PC-3 (cell line): ENCODE measurements at regions not wholly inside any gene's neighbourhood (a gene's known extent, or its start where the extent isn't known, plus 50 kb on each side); places are given as distances from the start of the nearest gene placed in this dataset.

Experiments
- ATAC-seq: fragments of 200-7000 bp; cut with Tn5 transposase; 2 replicates; pipeline ENCODE4 v1.9.1; 2020; ENCODE audit warnings: mild to moderate bottlenecking, moderate library complexity
- BruUV-seq: library from RNA; stranded (reverse); fragments of 400-500 nt; replicated peaks from 2 replicates; lab custom pipeline; 2021; lab: Mats Ljungman, UMichigan
- CTCF ChIA-PET: fragments of 300-600 bp; sonication (Branson Sonifier 250); formaldehyde crosslinking; loops from one replicate; lab custom pipeline; 2022; ENCODE audit warnings: antibody characterized with exemption; lab: Charles Lee
- POLR2A ChIA-PET: fragments of 300-600 bp; sonication (Branson Sonifier 250); formaldehyde crosslinking; loops from one replicate; lab custom pipeline; 2022; ENCODE audit warnings: antibody characterized with exemption; ENCODE audit not compliant: unreplicated experiment; lab: Charles Lee
- DNase-seq: peaks from one replicate; pipeline ENCODE4 v3.0.0-alpha.2; 2015
- H2AFZ ChIP-seq: fragments of 300-600 bp; sonication (generic); 2 replicates; pipeline ENCODE4 v1.6.0; 2016; ENCODE audit warnings: antibody characterized with exemption, low read length
- H3F3A ChIP-seq: fragments of 300-600 bp; sonication (generic); one replicate; pipeline ENCODE4 v1.6.0; 2017; ENCODE audit warnings: antibody characterized with exemption, low read length, control low read depth, mild to moderate bottlenecking; ENCODE audit not compliant: unreplicated experiment
- H3K27ac ChIP-seq: fragments of 300-600 bp; sonication (generic); 2 replicates; pipeline ENCODE4 v1.5.1; 2016; ENCODE audit warnings: mild to moderate bottlenecking, low read length
- H3K27me3 ChIP-seq: fragments of 300-600 bp; sonication (generic); 2 replicates; pipeline ENCODE4 v1.6.1; 2016; ENCODE audit warnings: low read length, mixed read lengths
- H3K36me3 ChIP-seq: fragments of 300-600 bp; sonication (generic); 2 replicates; pipeline ENCODE4 v1.6.1; 2016; ENCODE audit warnings: low read depth, mixed run types, low read length, mixed read lengths
- H3K4me1 ChIP-seq: fragments of 300-600 bp; sonication (generic); 2 replicates; pipeline ENCODE4 v1.5.1; 2016; ENCODE audit warnings: low read length; ENCODE audit not compliant: insufficient read depth
- H3K4me2 ChIP-seq: fragments of 300-600 bp; sonication (generic); 2 replicates; pipeline ENCODE4 v1.6.0; 2016; ENCODE audit warnings: low read length
- H3K4me3 ChIP-seq: fragments of 300-600 bp; sonication (generic); 2 replicates; pipeline ENCODE4 v1.5.1; 2016; ENCODE audit warnings: mild to moderate bottlenecking, low read length, mixed read lengths
- H3K79me2 ChIP-seq: fragments of 300-600 bp; sonication (generic); 2 replicates; pipeline ENCODE4 v1.6.1; 2017; ENCODE audit warnings: low read length, mixed read lengths
- H3K9ac ChIP-seq: fragments of 300-600 bp; sonication (generic); 2 replicates; pipeline ENCODE4 v1.6.0; 2016; ENCODE audit warnings: mild to moderate bottlenecking, low read length
- H3K9me2 ChIP-seq: fragments of 300-600 bp; sonication (generic); replicated peaks from 2 replicates; pipeline ENCODE4 v1.6.1; 2016; ENCODE audit warnings: mixed run types, low read length, mixed read lengths
- H3K9me3 ChIP-seq: fragments of 300-600 bp; sonication (generic); 2 replicates; pipeline ENCODE4 v1.6.1; 2016; ENCODE audit warnings: low read length, mixed read lengths
- H4K20me1 ChIP-seq: fragments of 300-600 bp; sonication (generic); 2 replicates; pipeline ENCODE4 v1.6.1; 2016; ENCODE audit warnings: low read length, mixed read lengths
- EZH2 ChIP-seq: fragments of 300-600 bp; sonication (generic); IDR thresholded peaks from one replicate; pipeline ENCODE4 v1.6.1; 2017; ENCODE audit warnings: antibody characterized with exemption, mild to moderate bottlenecking, low read length; ENCODE audit not compliant: unreplicated experiment
- EZH2phosphoT487 ChIP-seq: fragments of 300-600 bp; sonication (generic); IDR thresholded peaks from 2 replicates; pipeline ENCODE4 v1.6.1; 2018; ENCODE audit warnings: mild to moderate bottlenecking, antibody characterized with exemption, low read length, borderline replicate concordance
- intact Hi-C: fragments of 100-400 bp; cut with micrococcal nuclease; formaldehyde crosslinking; loops from 2 replicates; pipeline ENCODE4 v1.9.0; 2023
- TF ChIP-seq, protein P1 (sequence below): fragments of 300-600 bp; sonication (generic); conservative IDR thresholded peaks from 2 replicates; pipeline ENCODE4 v1.5.1; 2017; ENCODE audit warnings: antibody characterized with exemption, low read depth, mild to moderate bottlenecking, low read length

DNA sequence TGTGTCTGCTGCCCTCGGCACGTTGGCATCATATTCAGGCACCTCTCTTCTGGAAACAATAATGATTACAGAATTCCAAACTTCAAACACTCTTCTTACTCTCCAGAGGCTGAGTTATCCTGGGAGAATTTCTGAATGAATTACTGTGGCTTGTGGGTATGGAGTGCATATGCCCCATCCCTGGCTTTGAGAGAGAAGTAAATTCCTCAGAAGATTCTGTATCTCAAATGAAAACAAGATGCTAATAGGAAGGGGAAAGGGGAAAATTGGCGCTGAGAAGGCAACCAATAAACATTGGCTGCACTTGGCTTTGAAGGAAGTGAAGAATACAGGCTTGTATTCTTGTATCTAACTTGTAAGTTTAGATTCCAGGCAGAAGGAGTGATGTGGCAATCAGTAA is 132.0 kb upstream of the NOVA1 start:
- Histone ChIP-seq H3K36me3 (no peaks in the 10 kb centered on the region), H4K20me1 (no peaks in the 10 kb centered on the region), H3K9ac (no peak overlapping the region), H3K27ac (no peak overlapping the region), H3K27me3 (no peaks in the 10 kb centered on the region), H3F3A (no peaks in the 10 kb centered on the region), H3K4me2 (no peak overlapping the region), H2AFZ (no peak overlapping the region), H3K4me1 (no peaks in the 10 kb centered on the region), H3K9me3 (no peaks in the 10 kb centered on the region), H3K4me3 (no peak overlapping the region), H3K9me2 (no peaks in the 10 kb centered on the region), H3K79me2 (no peaks in the 10 kb centered on the region)
- DNase-seq (no peak), ATAC-seq (no peak)
- ChIA-PET CTCF (interaction anchor here (0.6 kb wide), 1 partner anchor 15 kb away, joined by 4 read pairs; no protein-coding TSS in a partner anchor), POLR2A (no interaction called here)
- TF ChIP-seq, protein P1, sequence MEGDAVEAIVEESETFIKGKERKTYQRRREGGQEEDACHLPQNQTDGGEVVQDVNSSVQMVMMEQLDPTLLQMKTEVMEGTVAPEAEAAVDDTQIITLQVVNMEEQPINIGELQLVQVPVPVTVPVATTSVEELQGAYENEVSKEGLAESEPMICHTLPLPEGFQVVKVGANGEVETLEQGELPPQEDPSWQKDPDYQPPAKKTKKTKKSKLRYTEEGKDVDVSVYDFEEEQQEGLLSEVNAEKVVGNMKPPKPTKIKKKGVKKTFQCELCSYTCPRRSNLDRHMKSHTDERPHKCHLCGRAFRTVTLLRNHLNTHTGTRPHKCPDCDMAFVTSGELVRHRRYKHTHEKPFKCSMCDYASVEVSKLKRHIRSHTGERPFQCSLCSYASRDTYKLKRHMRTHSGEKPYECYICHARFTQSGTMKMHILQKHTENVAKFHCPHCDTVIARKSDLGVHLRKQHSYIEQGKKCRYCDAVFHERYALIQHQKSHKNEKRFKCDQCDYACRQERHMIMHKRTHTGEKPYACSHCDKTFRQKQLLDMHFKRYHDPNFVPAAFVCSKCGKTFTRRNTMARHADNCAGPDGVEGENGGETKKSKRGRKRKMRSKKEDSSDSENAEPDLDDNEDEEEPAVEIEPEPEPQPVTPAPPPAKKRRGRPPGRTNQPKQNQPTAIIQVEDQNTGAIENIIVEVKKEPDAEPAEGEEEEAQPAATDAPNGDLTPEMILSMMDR, result no peak
- TF ChIP-seq EZH2, result no peak
- TF ChIP-seq EZH2phosphoT487, result no peak
- intact Hi-C loops, result loop anchor here (2.0 to 5.0 kb wide), 3 partner anchors 131 to 338 kb away; partner anchors contain the start of gene NOVA1
- BruUV-seq, result no TSS peak

DNA sequence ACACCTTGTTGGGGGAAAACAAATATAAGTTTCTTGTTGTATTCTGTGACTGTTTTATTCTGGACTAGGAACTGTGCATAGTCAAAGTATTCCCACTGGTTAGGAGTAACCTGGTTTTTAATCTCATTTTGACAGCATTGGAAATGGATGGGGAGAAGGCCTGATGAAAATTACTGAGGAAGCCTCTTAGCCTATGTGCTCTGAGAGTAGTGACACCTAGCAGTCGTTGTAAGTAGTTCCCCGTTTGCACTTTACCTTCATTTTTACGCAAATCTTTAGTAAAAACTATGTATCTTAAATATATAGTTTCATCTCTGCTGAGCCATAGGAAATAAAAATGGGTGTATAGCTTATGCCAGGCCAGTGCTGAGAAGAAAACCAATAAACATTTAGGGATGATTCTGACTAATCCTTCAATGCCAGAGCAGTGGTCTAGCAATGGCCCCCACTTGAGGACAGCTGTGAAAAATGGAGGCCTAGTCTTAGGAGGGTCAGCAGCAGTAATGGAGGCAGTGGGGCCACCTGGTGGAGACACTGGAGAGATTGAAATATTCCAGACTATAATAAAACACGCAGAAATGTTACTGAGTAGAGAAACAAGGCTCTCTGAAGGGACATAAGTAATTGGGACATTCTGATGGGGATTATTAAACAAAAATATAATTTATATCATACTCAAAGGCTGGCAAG is 133.2 kb upstream of the NOVA1 start:
- H3K9me2 ChIP-seq, result no peaks in the 10 kb centered on the region
- H3K27ac ChIP-seq, result no peak overlapping the region
- no peaks in the 10 kb centered on the region for H3K4me1 ChIP-seq
- intact Hi-C loops, result loop anchor here (2.0 to 5.0 kb wide), 3 partner anchors 132 to 339 kb away; partner anchors contain the start of gene NOVA1
- no peaks in the 10 kb centered on the region for H3K9me3 ChIP-seq
- no peaks in the 10 kb centered on the region for H3K27me3 ChIP-seq
- H3K4me3 ChIP-seq, result no peak overlapping the region
- H4K20me1 ChIP-seq, result no peaks in the 10 kb centered on the region
- no TSS peak for BruUV-seq
- DNase-seq (peak; percentile 41), ATAC-seq (peak; percentile 70)
- H3K4me2 ChIP-seq, result no peak overlapping the region
- no peaks in the 10 kb centered on the region for H3K79me2 ChIP-seq
- ChIA-PET POLR2A (no interaction called here), CTCF (no interaction called here)
- no peak overlapping the region for H3K9ac ChIP-seq
- no peak overlapping the region for H2AFZ ChIP-seq
- H3K36me3 ChIP-seq, result peaks cover 3% of the 10 kb centered on the region; the same call in 1 of the 2 replicates
- no peak for TF ChIP-seq EZH2phosphoT487
- TF ChIP-seq EZH2, result no peak
- TF ChIP-seq, protein P1, result peak; percentile 82
- no peaks in the 10 kb centered on the region for H3F3A ChIP-seq

DNA sequence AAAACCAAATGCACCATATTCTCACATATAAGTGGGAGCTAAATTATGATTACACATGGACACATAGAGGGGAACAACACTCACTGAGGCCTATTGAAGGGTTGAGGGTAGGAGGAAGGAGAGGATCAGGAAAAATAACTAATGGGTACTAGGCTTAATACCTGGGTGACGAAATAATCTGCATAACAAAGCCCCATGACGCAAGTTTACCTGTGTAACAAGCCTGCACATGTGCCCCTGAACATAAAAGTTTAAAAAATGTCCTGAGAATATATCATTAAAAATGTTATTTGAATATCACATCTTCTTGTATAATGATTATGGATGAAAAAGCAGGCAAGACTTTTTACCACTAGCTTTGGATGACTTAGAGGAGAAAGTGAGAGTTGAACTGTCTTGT is 138.0 kb upstream of the NOVA1 start:
- intact Hi-C loops, result no loop called here
- peaks cover 3% of the 10 kb centered on the region; the same call in 1 of the 2 replicates for H3K36me3 ChIP-seq
- no peak overlapping the region for H3K4me3 ChIP-seq
- no peak for DNase-seq
- POLR2A ChIA-PET, result interaction anchor here (0.6 kb wide), 2 partner anchors 104 to 162 kb away, joined by 3 to 4 read pairs; no protein-coding TSS in a partner anchor
- no peak for ATAC-seq
- BruUV-seq, result no TSS peak
- no peak overlapping the region for H2AFZ ChIP-seq
- no peaks in the 10 kb centered on the region for H3F3A ChIP-seq
- H3K4me2 ChIP-seq, result no peak overlapping the region
- H3K9me2 ChIP-seq, result no peaks in the 10 kb centered on the region
- no peak overlapping the region for H3K27ac ChIP-seq
- H3K27me3 ChIP-seq, result no peaks in the 10 kb centered on the region
- H3K4me1 ChIP-seq, result 0 out of 2 replicates have a peak, but pooled peaks cover 4% of the 10 kb centered on the region
- H3K79me2 ChIP-seq, result no peaks in the 10 kb centered on the region
- TF ChIP-seq EZH2phosphoT487, result no peak
- TF ChIP-seq, protein P1, result no peak
- no peak for TF ChIP-seq EZH2
- CTCF ChIA-PET, result no interaction called here
- no peaks in the 10 kb centered on the region for H3K9me3 ChIP-seq
- no peak overlapping the region for H3K9ac ChIP-seq
- H4K20me1 ChIP-seq, result no peaks in the 10 kb centered on the region
